ENCODE measurements at regions not wholly inside any gene's neighbourhood (a gene's known extent, or its start where the extent isn't known, plus 50 kb on each side); places are given as distances from the start of the nearest gene placed in this dataset.
A peak's percentile ranks its signal among the peaks of the same experiment; 100 is the strongest.

DNA sequence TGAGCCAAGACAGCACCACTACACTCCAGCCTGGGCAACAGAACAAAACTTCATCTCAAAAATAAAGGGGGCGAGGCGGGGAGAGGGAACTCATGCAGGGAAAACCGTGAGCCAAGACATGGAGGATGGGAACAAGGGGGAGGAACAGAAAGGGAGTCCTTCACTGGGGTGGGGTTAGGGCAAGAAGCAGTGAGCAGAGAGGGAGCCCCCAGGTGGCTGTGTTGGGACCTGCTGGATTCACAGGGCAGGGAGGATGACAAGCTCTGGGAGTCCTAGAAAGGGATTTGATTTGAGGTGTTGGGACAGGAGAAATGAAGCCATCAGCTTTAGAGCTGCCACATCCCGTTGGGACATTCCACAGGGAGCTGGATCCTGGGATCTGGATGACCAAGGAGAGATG, 90.6 kb upstream of the TOP1 start:
- 73% methylated on average over 4 of the region's 4 CpGs for WGBS
- H3K9ac ChIP-seq (ENCODE audit: low read depth in 1 of 2, low read length in 2 of 2) = no peak overlapping the region
- no peak for DNase-seq (ENCODE audit: low spot score)
- no peak overlapping the region for H3K27ac ChIP-seq (ENCODE audit: low read depth in 1 of 2, low read length in 2 of 2)
- TF ChIP-seq, protein P1, sequence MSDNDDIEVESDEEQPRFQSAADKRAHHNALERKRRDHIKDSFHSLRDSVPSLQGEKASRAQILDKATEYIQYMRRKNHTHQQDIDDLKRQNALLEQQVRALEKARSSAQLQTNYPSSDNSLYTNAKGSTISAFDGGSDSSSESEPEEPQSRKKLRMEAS (IDR thresholded peaks at IDR 0.05) = no peak
- TF ChIP-seq RAD21 (IDR thresholded peaks at IDR 0.05) = peak in 1 of 2 donors; percentile 20
- no peak overlapping the region for H3K4me3 ChIP-seq (ENCODE audit: low read depth in 1 of 3, low read length in 3 of 3)
- H3K27me3 ChIP-seq (ENCODE audit: control insufficient read depth in 4 of 4, insufficient read depth in 4 of 4, low read length in 3 of 4) = no peaks in the 10 kb centered on the region
- no peaks in the 10 kb centered on the region for H3K4me1 ChIP-seq (ENCODE audit: control insufficient read depth in 4 of 4, insufficient read depth in 4 of 4, low read length in 3 of 4)
- H3K9me3 ChIP-seq (ENCODE audit: control insufficient read depth in 4 of 4, low read length in 3 of 4) = no peaks in the 10 kb centered on the region
- H3K36me3 ChIP-seq (ENCODE audit: control insufficient read depth in 4 of 4, insufficient read depth in 3 of 4, low read depth in 1 of 4, low read length in 3 of 4) = no peaks in the 10 kb centered on the region

DNA sequence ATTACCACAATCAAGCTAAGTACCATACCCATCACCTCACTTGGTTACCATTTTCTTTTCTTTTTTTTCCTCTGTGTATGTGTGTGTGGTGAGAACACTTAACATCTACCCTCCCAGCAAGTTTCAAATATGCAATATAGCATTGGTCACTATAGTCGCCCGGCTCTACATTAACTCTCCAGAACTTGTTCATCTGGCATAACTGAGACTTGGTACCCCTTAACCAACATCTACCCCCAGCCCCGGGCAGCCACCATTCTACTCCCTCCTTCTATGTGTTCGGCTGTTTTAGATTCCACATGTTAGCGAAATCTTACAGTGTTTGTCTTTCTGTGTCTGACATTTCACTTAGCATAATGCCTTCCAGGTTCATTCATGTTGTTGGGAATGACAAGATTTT, 89.0 kb upstream of the TOP1 start:
- no peaks in the 10 kb centered on the region for H3K9me3 ChIP-seq (ENCODE audit: control insufficient read depth in 4 of 4, low read length in 3 of 4)
- no peak overlapping the region for H3K27ac ChIP-seq (ENCODE audit: low read depth in 1 of 2, low read length in 2 of 2)
- TF ChIP-seq EGR1 (IDR thresholded peaks at IDR 0.05; ENCODE audit: low read depth in 2 of 2) = no peak
- no peak for TF ChIP-seq HNF4G (IDR thresholded peaks at IDR 0.05)
- TF ChIP-seq TAF1 (conservative IDR thresholded peaks at IDR 0.05) = no peak
- TF ChIP-seq, protein P2, sequence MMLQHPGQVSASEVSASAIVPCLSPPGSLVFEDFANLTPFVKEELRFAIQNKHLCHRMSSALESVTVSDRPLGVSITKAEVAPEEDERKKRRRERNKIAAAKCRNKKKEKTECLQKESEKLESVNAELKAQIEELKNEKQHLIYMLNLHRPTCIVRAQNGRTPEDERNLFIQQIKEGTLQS (IDR thresholded peaks at IDR 0.05) = no peak
- TF ChIP-seq HNF4A (conservative IDR thresholded peaks at IDR 0.05) = no peak
- TF ChIP-seq FOXA2 (IDR thresholded peaks at IDR 0.05) = no peak
- no peak for TF ChIP-seq JUND (IDR thresholded peaks at IDR 0.05)
- TF ChIP-seq FOXA1 (IDR thresholded peaks at IDR 0.05) = no peak
- TF ChIP-seq NR2F2 (IDR thresholded peaks at IDR 0.05) = no peak
- TF ChIP-seq, protein P3, sequence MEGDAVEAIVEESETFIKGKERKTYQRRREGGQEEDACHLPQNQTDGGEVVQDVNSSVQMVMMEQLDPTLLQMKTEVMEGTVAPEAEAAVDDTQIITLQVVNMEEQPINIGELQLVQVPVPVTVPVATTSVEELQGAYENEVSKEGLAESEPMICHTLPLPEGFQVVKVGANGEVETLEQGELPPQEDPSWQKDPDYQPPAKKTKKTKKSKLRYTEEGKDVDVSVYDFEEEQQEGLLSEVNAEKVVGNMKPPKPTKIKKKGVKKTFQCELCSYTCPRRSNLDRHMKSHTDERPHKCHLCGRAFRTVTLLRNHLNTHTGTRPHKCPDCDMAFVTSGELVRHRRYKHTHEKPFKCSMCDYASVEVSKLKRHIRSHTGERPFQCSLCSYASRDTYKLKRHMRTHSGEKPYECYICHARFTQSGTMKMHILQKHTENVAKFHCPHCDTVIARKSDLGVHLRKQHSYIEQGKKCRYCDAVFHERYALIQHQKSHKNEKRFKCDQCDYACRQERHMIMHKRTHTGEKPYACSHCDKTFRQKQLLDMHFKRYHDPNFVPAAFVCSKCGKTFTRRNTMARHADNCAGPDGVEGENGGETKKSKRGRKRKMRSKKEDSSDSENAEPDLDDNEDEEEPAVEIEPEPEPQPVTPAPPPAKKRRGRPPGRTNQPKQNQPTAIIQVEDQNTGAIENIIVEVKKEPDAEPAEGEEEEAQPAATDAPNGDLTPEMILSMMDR (IDR thresholded peaks at IDR 0.05; ENCODE audit: low read depth, low read length, missing input control) = no peak
- TF ChIP-seq, protein P1 (IDR thresholded peaks at IDR 0.05) = no peak
- TF ChIP-seq RXRA (IDR thresholded peaks at IDR 0.05) = no peak
- no peak for TF ChIP-seq SP1 (IDR thresholded peaks at IDR 0.05)
- TF ChIP-seq, protein P4, sequence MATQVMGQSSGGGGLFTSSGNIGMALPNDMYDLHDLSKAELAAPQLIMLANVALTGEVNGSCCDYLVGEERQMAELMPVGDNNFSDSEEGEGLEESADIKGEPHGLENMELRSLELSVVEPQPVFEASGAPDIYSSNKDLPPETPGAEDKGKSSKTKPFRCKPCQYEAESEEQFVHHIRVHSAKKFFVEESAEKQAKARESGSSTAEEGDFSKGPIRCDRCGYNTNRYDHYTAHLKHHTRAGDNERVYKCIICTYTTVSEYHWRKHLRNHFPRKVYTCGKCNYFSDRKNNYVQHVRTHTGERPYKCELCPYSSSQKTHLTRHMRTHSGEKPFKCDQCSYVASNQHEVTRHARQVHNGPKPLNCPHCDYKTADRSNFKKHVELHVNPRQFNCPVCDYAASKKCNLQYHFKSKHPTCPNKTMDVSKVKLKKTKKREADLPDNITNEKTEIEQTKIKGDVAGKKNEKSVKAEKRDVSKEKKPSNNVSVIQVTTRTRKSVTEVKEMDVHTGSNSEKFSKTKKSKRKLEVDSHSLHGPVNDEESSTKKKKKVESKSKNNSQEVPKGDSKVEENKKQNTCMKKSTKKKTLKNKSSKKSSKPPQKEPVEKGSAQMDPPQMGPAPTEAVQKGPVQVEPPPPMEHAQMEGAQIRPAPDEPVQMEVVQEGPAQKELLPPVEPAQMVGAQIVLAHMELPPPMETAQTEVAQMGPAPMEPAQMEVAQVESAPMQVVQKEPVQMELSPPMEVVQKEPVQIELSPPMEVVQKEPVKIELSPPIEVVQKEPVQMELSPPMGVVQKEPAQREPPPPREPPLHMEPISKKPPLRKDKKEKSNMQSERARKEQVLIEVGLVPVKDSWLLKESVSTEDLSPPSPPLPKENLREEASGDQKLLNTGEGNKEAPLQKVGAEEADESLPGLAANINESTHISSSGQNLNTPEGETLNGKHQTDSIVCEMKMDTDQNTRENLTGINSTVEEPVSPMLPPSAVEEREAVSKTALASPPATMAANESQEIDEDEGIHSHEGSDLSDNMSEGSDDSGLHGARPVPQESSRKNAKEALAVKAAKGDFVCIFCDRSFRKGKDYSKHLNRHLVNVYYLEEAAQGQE (IDR thresholded peaks at IDR 0.05) = no peak
- TF ChIP-seq GABPA (IDR thresholded peaks at IDR 0.05 in 1 of 2, conservative IDR thresholded peaks at IDR 0.05 in 1 of 2) = no peak
- TF ChIP-seq RAD21 (IDR thresholded peaks at IDR 0.05) = no peak
- TF ChIP-seq YY1 (IDR thresholded peaks at IDR 0.05) = no peak
- TF ChIP-seq, protein P5, sequence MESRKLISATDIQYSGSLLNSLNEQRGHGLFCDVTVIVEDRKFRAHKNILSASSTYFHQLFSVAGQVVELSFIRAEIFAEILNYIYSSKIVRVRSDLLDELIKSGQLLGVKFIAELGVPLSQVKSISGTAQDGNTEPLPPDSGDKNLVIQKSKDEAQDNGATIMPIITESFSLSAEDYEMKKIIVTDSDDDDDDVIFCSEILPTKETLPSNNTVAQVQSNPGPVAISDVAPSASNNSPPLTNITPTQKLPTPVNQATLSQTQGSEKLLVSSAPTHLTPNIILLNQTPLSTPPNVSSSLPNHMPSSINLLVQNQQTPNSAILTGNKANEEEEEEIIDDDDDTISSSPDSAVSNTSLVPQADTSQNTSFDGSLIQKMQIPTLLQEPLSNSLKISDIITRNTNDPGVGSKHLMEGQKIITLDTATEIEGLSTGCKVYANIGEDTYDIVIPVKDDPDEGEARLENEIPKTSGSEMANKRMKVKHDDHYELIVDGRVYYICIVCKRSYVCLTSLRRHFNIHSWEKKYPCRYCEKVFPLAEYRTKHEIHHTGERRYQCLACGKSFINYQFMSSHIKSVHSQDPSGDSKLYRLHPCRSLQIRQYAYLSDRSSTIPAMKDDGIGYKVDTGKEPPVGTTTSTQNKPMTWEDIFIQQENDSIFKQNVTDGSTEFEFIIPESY (IDR thresholded peaks at IDR 0.05) = no peak
- no peak overlapping the region for H3K9ac ChIP-seq (ENCODE audit: low read depth in 1 of 2, low read length in 2 of 2)
- 96% methylated on average over 5 of the region's 5 CpGs for WGBS
- no peaks in the 10 kb centered on the region for H3K27me3 ChIP-seq (ENCODE audit: control insufficient read depth in 4 of 4, insufficient read depth in 4 of 4, low read length in 3 of 4)
- H3K36me3 ChIP-seq (ENCODE audit: control insufficient read depth in 4 of 4, insufficient read depth in 3 of 4, low read depth in 1 of 4, low read length in 3 of 4) = no peaks in the 10 kb centered on the region
- H3K4me1 ChIP-seq (ENCODE audit: control insufficient read depth in 4 of 4, insufficient read depth in 4 of 4, low read length in 3 of 4) = no peaks in the 10 kb centered on the region
- DNase-seq (ENCODE audit: low spot score) = no peak
- no peak overlapping the region for H3K4me3 ChIP-seq (ENCODE audit: low read depth in 1 of 3, low read length in 3 of 3)
